Left ventricle myocardium inferior (tissue), 1 donor: ENCODE measurements at regions not wholly inside any gene's neighbourhood (a gene's known extent, or its start where the extent isn't known, plus 50 kb on each side); places are given as distances from the start of the nearest gene placed in this dataset.
A peak's percentile ranks its signal among the peaks of the same experiment; 100 is the strongest.

Experiments used
- DNase-seq: peaks from one replicate; pipeline ENCODE4 v3.0.0-alpha.2; 2020
- H3K27ac ChIP-seq: fragments of 200-600 bp; replicated peaks from 2 replicates; pipeline ENCODE4 v1.8.0; 2021
- H3K27me3 ChIP-seq: fragments of 200-600 bp; 2 replicates; pipeline ENCODE4 v1.8.0; 2021; ENCODE audit warnings: low read depth
- H3K36me3 ChIP-seq: fragments of 200-600 bp; 2 replicates; pipeline ENCODE4 v1.8.0; 2021
- H3K4me1 ChIP-seq: fragments of 200-600 bp; 2 replicates; pipeline ENCODE4 v1.8.0; 2021
- H3K4me3 ChIP-seq: fragments of 200-600 bp; 2 replicates; pipeline ENCODE4 v1.8.0; 2021; ENCODE audit warnings: mild to moderate bottlenecking, moderate library complexity
- H3K9me3 ChIP-seq: fragments of 200-600 bp; replicated peaks from 2 replicates; pipeline ENCODE4 v1.8.0; 2021
- CTCF ChIP-seq: fragments of 200-600 bp; IDR thresholded peaks from 2 replicates; pipeline ENCODE4 v1.8.0; 2021; ENCODE audit warnings: antibody characterized with exemption, mild to moderate bottlenecking, borderline replicate concordance
- intact Hi-C: fragments of 100-400 bp; cut with micrococcal nuclease; formaldehyde crosslinking; loops from one replicate; pipeline ENCODE4 v1.11.0; 2022
- donor health status: DM: no; HTN: yes; CAD: no; lungs with severe emphysema.

GRCh38 chr7:42750172-42750571 lies 161.7 kb downstream of the C7orf25 start:
- Histone ChIP-seq H3K9me3 (no peaks in the 10 kb centered on the region), H3K27ac (no peak overlapping the region), H3K4me3 (no peak overlapping the region), H3K36me3 (no peaks in the 10 kb centered on the region), H3K4me1 (peaks cover 10% of the 10 kb centered on the region), H3K27me3 (no peaks in the 10 kb centered on the region)
- intact Hi-C loops, result no loop called here
- no peak for DNase-seq
- no peak for TF ChIP-seq CTCF

- TF ChIP-seq CTCF, result no peak
Observed at GRCh38 chr7:42747044-42747443, 164.8 kb downstream of the C7orf25 start.

GRCh38 chr7:42746214-42746613 lies 165.7 kb downstream of the C7orf25 start:
- intact Hi-C loops, result no loop called here
- H3K27ac ChIP-seq, result peak overlapping the region; percentile 45

More at GRCh38 chr7:42747044-42747443, 164.8 kb downstream of the C7orf25 start:
- Histone ChIP-seq H3K27me3 (no peaks in the 10 kb centered on the region), H3K27ac (no peak overlapping the region), H3K9me3 (no peaks in the 10 kb centered on the region), H3K4me3 (no peak overlapping the region), H3K4me1 (peaks cover 8% of the 10 kb centered on the region), H3K36me3 (no peaks in the 10 kb centered on the region)
- no peak for DNase-seq
- intact Hi-C loops, result no loop called here

GRCh38 chr7:42745357-42746059 lies 166.4 kb downstream of the C7orf25 start:
- peak; percentile 58 for TF ChIP-seq CTCF
- Histone ChIP-seq H3K27me3 (no peaks in the 10 kb centered on the region), H3K36me3 (no peaks in the 10 kb centered on the region), H3K27ac (peak overlapping the region; percentile 50), H3K4me1 (peaks cover 8% of the 10 kb centered on the region), H3K9me3 (no peaks in the 10 kb centered on the region), H3K4me3 (no peak overlapping the region)
- intact Hi-C loops, result no loop called here
- DNase-seq, result peak; percentile 34

More at GRCh38 chr7:42746214-42746613, 165.7 kb downstream of the C7orf25 start:
- Histone ChIP-seq H3K36me3 (no peaks in the 10 kb centered on the region), H3K4me1 (peaks cover 8% of the 10 kb centered on the region), H3K9me3 (no peaks in the 10 kb centered on the region), H3K4me3 (no peak overlapping the region), H3K27me3 (no peaks in the 10 kb centered on the region)
- TF ChIP-seq CTCF, result no peak
- DNase-seq, result no peak

GRCh38 chr7:42744746-42745145 lies 167.1 kb downstream of the C7orf25 start:
- H3K27me3 ChIP-seq, result no peaks in the 10 kb centered on the region
- no peak for TF ChIP-seq CTCF
- no peaks in the 10 kb centered on the region for H3K9me3 ChIP-seq
- H3K27ac ChIP-seq, result no peak overlapping the region
- H3K4me1 ChIP-seq, result peaks cover 8% of the 10 kb centered on the region
- H3K36me3 ChIP-seq, result no peaks in the 10 kb centered on the region
- intact Hi-C loops, result no loop called here
- H3K4me3 ChIP-seq, result no peak overlapping the region
- no peak for DNase-seq
